Erythroblast (primary cell): ENCODE measurements at regions not wholly inside any gene's neighbourhood (a gene's known extent, or its start where the extent isn't known, plus 50 kb on each side); places are given as distances from the start of the nearest gene placed in this dataset.

Experiments
- GATA1 ChIP-seq: IDR thresholded peaks from 2 replicates; pipeline ENCODE4 v1.6.1; 2011; ENCODE audit warnings: low read depth, mild to moderate bottlenecking, control low read depth, low read length, moderate library complexity
- POLR2A ChIP-seq: IDR thresholded peaks from 2 replicates; pipeline ENCODE4 v1.6.1; 2011; ENCODE audit warnings: mild to moderate bottlenecking, low read length

DNA sequence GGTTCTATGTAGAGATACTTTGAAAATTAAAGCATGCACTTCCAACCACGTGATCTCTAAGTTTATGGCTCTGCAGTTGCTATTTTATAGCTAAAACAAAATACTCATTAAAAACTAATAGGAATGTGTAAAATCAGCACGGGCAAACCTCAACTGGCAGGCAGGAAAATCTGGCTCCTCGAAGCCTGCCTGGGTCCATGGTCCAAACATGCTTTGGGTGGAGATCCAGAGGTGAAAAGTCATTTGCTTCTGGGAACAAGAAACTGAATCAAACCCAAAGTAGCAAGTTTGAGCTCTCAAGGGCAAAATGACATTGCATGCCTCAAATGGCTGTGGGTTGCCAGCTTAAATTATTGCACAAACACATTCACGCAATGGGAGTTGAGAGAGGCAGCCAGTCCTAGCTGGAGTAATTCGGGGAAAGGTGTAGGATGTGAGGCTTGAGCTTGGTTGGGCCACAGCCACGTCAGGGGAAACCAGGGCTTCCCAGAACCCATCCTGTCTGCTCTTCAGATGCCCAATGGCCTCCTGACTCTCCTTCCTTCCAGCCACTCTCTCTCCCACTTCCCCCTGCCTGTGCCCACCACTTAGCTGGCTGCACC is 75.2 kb upstream of the LCLAT1 start:
- TF ChIP-seq POLR2A (no peak), GATA1 (no peak)
